Stimulated activated memory B cell treated with anti-CD40 and anti-IgM and Interleukin-4, amounts not matched to agents 10 μg/mL and 1 μg/mL and 100 μg/mL, for 72 hours (primary cell): ENCODE measurements at regions not wholly inside any gene's neighbourhood (a gene's known extent, or its start where the extent isn't known, plus 50 kb on each side); places are given as distances from the start of the nearest gene placed in this dataset.

Experiments
- ATAC-seq: fragments of 150-1000 bp; cut with Tn5 transposase; 2 replicates; pipeline ENCODE4 v1.10.0; 2021
- H3K27ac Mint-ChIP-seq: one replicate; pipeline ENCODE4 v1.8.0; 2022; ENCODE audit warnings: mild to moderate bottlenecking, mixed read lengths
- H3K27me3 Mint-ChIP-seq: one replicate; pipeline ENCODE4 v1.8.0; 2022; ENCODE audit warnings: mixed read lengths
- H3K36me3 Mint-ChIP-seq: one replicate; pipeline ENCODE4 v1.8.0; 2022; ENCODE audit warnings: mixed read lengths
- H3K4me1 Mint-ChIP-seq: one replicate; pipeline ENCODE4 v1.8.0; 2022; ENCODE audit warnings: mixed read lengths
- H3K4me3 Mint-ChIP-seq: one replicate; pipeline ENCODE4 v1.8.0; 2022; ENCODE audit warnings: mild to moderate bottlenecking, moderate library complexity, mixed read lengths
- H3K9me3 Mint-ChIP-seq: one replicate; pipeline ENCODE4 v1.8.0; 2022; ENCODE audit warnings: mixed read lengths

DNA sequence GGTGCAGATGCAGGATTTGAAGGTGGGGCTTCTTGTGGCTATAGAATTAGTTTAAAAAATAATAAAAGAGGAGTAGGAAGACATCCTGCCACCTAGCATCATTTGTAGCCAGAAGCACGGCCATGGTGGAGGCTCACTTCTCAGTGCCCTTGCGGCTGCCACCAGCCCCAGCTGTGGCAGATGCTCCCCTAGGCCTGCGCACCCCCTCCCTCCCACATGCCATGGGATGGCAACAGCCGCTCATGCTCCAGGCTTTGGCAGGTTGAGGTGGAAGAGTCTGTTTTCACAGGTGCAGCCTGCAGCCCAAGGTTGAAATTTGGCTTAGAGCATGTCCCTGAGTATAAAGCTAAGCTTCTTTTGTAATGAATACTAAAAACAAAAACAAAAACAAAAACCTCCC lies 96.4 kb downstream of the GATA6 start:
- Mint-ChIP-seq H3K27me3 (no peaks in the 10 kb centered on the region), H3K9me3 (peaks cover 18% of the 10 kb centered on the region), H3K4me1 (no peaks in the 10 kb centered on the region), H3K27ac (no peak overlapping the region), H3K36me3 (no peaks in the 10 kb centered on the region), H3K4me3 (no peak overlapping the region)
- ATAC-seq: no peak

DNA sequence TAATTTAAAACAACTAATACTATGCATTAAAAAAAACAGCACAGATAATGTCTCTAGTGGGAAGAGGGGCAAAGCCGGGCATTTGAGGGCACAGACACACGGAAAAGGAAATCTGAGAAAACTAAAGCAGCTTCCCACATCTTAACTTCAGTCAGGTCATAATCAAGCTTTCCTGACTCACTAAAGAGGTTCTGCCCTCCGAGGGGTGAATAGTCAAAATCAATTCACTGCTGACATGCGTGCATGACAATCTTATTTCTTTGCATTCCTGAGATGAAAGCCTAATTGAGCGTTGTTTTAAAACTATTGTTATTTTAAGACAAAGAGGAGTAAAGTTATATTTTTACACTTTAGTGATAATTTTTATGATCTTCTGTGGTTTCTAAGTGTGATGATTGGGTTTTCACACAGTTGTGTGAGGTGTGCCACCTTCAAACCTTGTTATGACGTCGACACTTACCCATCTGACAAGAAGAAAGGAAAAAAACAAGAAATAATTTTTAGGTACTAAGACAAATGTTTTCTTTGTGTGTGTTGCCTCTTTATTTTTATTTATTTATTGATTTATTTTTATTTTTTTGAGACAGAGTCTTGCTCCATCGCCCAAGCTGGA lies 90.9 kb downstream of the GATA6 start:
- H3K27ac Mint-ChIP-seq: no peak overlapping the region
- no peak overlapping the region for H3K4me3 Mint-ChIP-seq
- ATAC-seq: no peak
- H3K4me1 Mint-ChIP-seq: no peaks in the 10 kb centered on the region
- H3K9me3 Mint-ChIP-seq: peaks cover 18% of the 10 kb centered on the region
- H3K27me3 Mint-ChIP-seq: no peaks in the 10 kb centered on the region
- no peaks in the 10 kb centered on the region for H3K36me3 Mint-ChIP-seq

DNA sequence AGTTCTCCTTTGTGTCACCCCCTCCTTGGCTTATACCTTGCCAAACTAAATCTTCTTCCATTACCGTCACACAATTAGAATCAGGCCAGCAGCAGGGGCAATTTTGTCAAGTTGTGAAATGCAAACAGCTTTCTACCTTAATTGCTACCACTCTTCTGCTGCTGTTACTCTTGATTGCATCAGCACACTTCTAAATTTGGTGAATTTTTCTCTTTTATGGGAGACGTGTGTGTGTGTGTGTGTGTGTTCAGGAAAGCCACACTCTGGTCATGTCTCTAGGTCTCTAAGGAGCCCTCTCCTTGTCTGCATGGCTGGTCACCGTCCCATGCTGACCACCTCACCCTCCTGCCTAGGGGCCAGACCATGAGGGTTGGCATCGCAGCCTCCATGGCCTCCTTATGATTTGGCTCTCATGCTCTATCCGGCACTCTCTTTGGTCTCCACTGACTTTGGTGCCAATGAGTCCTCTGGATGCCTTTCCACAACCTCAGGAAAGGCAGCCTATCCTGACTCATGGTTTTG lies 87.7 kb downstream of the GATA6 start:
- H3K27ac Mint-ChIP-seq: no peak overlapping the region
- H3K27me3 Mint-ChIP-seq: peaks cover 14% of the 10 kb centered on the region
- no peaks in the 10 kb centered on the region for H3K4me1 Mint-ChIP-seq

DNA sequence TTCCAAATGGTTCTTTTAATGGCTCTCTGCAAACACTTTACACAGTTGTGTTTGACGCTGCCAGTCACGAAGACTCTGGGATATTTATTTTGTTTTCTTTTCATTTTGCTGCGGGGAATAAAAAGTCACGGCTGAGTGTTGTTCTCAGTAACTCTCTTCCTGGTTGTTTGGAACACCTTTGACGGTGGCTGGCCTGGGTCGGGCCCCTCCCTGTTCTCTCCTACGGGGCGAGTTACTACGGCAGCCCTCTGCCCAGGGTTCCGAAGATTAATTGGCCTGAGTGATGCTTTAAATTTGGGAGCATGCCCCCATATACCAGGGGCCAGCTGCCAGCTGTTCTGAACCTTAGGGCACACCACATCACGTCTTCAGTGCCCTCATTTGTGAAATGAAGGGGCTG lies 84.7 kb downstream of the GATA6 start:
- Mint-ChIP-seq H3K4me3 (no peak overlapping the region), H3K27me3 (peaks cover 14% of the 10 kb centered on the region), H3K27ac (no peak overlapping the region)

More for the DNA sequence above, 87.7 kb downstream of the GATA6 start:
- H3K4me3 Mint-ChIP-seq: no peak overlapping the region
- H3K36me3 Mint-ChIP-seq: no peaks in the 10 kb centered on the region
- H3K9me3 Mint-ChIP-seq: peaks cover 2% of the 10 kb centered on the region
- ATAC-seq: peak; percentile 9

DNA sequence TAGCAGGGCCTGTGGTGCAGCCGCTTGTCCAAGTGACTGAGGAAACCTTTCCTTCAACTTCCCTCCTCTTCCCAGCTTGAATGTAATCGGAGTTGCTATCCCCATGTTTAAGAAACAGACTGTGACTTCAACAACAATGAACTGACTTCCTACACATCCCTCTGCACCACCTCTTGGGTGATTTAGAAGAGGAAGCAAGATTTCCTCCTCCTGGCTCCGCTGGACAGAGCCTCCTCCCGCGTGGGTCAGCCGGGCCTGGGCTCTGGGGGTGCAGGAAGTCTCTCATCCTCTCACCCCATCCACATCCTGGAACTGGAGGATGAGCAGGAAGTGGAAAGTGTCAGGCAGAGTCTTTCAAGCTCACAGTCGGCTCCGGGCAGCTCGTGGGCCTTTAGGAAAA lies 84.3 kb downstream of the GATA6 start:
- Mint-ChIP-seq H3K4me3 (no peak overlapping the region), H3K27me3 (peaks cover 14% of the 10 kb centered on the region), H3K36me3 (no peaks in the 10 kb centered on the region), H3K9me3 (peaks cover 2% of the 10 kb centered on the region), H3K27ac (no peak overlapping the region), H3K4me1 (no peaks in the 10 kb centered on the region)
- no peak for ATAC-seq

More for the DNA sequence above, 84.7 kb downstream of the GATA6 start:
- no peaks in the 10 kb centered on the region for H3K36me3 Mint-ChIP-seq
- ATAC-seq: no peak
- H3K4me1 Mint-ChIP-seq: no peaks in the 10 kb centered on the region
- H3K9me3 Mint-ChIP-seq: peaks cover 2% of the 10 kb centered on the region

DNA sequence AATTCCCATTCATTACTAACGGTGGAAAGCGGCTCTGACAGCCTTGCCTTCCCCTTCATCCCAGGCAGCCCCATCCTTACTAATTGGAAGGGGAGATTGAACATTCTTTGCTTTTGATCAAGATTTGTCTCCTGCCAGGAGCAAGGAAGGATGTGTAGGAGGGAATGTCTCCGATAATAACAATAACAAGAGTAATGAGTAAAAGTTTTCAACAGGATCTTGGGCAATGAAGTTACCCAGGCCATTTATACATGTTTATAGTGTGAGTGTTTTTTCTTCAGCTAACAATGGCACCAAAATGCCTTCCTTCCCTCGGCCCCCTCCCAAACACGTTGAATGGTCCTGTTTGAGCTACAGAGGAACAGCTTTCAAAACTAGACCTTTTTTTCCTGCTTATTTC lies 83.8 kb downstream of the GATA6 start:
- ATAC-seq: no peak
- Mint-ChIP-seq H3K27me3 (peaks cover 14% of the 10 kb centered on the region), H3K36me3 (no peaks in the 10 kb centered on the region), H3K27ac (no peak overlapping the region), H3K9me3 (peaks cover 2% of the 10 kb centered on the region), H3K4me3 (no peak overlapping the region), H3K4me1 (no peaks in the 10 kb centered on the region)
